ENCODE measurements at regions not wholly inside any gene's neighbourhood (a gene's known extent, or its start where the extent isn't known, plus 50 kb on each side); places are given as distances from the start of the nearest gene placed in this dataset.
"Not testable (repeated sequence)": the region's sequence is repeated elsewhere in the genome, so short reads cannot be mapped to it uniquely, and the experiment has no call there.

DNA sequence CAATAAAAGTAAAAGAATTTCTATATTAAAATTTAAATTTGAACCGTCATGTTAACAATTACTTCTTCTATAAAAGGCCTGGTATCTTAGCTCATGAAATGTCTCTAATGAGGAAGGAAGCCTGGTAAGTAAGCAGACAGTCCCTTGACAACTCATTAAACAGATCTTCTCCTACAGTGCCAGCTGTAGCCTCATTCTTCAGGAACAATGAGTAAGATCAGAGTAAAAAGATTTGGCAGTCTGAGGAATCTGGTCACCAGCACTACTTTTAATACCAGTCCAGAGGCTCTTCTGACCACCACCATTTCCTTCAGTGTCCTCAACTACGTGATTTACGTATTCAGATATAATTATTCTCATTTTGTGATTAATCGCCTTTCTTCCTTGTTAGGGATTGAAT, 955.0 kb upstream of the ALCAM start:
- DNase-seq (ENCODE audit: extremely low read depth in 1 of 2, low read depth in 1 of 2), result no peak

DNA sequence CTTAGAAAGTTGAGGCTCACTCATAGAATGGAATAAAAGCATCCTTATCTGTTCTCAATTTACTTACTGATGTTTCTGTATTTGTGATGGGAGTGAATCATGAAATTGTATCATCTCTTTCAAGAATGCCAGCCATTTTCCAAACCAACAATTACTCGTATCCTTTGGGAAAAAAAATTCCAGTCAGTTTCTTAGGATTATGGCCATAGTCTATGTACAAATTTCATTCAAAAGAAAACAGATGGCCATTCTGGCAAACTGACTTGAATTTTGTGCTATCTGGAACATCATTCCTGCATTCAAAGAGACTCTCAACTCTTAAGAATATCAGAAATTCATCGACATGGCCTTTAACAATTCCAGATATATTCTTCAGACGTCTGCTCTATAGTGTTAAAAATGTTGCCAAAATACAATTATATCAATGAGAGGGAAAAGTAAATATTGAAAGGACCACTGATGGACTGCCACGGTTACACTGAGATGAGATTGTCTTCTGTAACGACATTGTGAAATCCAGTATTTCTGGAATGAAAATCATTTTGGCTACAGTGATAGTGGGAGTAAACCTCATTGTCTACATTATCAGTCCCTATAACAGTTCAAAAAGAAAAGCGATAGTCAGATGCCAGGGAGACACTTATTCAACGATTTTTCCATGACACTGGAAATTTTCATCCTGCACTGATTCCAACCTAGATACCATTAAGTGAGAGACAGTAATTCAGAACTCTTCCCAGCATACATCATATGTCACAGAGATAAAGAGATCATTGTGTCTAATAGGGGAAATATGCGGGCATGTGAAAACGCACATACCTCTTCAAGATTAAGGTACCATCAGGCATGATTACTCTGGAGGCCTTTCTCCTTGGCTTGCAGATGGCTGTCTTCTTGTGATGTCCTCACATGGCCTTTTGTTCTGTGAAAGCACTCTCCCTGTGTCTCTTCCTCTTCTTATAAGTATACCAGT, 953.8 kb upstream of the ALCAM start:
- DNase-seq (ENCODE audit: extremely low read depth in 1 of 2, low read depth in 1 of 2), result no peak

DNA sequence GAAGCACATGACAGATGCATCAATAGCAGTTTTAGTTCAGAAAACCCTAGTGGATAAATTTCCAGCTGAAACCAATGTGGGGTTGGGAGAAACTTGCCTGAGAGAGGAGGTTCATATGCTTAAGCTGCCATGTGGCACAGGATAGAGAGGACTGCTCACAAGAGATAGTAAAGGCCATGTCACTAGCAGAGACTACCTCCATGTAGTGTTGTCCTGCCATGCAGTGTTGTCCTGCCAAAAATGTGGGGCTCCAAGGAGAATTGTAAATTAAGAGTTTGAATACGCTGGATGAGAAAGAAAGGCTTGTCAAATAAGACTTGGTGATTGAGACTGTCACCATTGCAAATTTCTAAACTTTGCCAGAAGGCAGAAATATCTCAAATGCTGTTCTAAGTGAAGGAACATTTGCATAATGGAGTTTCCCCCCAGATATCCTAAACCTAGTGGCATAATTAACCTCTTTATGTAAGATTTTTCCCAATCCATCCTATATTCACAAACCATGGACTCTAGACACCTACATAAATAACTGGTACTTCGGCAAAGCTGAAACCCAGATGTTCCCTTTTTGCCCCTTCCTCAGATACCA, 938.3 kb upstream of the ALCAM start:
- DNase-seq (ENCODE audit: extremely low read depth in 1 of 2, low read depth in 1 of 2), result no peak

DNA sequence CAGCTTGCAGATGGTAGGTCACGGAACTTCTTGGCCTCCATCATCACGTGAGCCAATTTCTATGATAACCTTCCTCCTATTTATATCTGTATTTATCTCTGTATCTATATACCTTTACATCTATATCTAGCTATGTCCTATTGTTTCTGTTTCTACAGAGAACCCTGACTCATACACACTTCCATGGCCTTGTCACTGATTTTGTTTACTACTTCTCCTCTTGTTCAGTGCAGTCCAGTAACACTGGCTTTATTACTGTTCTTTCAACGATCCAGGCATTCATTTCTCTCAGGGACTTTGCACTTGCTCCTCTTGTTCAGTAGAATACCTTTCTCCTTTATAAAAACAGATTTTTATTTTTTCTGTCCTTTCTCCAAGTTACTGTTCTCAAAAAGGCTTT, 937.0 kb upstream of the ALCAM start:
- no peak for DNase-seq (ENCODE audit: extremely low read depth in 1 of 2, low read depth in 1 of 2)

DNA sequence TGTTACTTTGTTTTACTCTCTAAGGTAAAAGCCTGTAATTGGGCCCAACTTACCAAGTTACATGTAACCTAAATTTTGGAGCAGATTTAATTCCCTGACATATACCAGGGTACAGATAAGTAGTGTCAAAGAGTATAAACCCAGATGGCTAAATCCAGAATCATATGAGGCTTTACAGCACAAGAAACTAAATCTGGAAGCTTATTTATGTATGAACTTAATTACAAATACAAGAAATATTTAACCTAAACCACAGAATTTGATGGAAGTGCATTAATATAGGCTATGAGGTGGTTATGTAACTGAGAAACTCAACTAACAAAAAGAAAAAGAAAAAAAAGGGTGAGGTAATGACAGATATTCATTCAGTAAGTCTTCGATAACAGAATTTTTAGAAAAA, 930.2 kb upstream of the ALCAM start:
- no peak for DNase-seq (ENCODE audit: extremely low read depth in 1 of 2, low read depth in 1 of 2)

DNA sequence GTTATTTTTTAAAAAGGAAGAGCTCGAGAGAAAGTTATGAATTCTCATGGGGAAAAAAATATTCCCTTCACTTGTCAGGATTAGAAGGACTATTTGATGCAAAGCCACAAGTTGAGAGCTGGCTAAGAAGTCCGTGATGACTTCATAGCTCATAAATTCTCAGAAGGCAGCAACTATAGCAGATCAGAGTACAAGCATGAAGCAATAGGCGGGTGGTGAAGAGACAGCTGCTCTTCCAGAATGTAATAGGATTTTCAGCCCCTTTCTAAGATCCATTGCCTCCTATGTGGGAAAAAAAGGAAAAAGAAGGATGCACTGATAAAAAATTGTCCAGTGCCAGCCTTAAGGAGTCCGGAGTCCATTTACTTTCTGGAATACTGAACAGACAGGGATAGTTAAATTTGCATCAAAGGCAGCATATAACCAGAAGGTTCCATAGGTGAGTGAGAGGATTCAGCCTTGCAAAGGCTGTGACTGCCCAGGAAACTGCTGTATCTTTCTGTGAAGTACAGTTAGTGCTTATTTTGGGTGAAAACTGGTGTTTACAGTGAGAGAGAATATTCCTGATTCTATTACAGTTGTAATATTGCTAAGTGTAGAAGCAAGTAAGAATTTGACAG, 929.5 kb upstream of the ALCAM start:
- DNase-seq (ENCODE audit: extremely low read depth in 1 of 2, low read depth in 1 of 2), result no peak

DNA sequence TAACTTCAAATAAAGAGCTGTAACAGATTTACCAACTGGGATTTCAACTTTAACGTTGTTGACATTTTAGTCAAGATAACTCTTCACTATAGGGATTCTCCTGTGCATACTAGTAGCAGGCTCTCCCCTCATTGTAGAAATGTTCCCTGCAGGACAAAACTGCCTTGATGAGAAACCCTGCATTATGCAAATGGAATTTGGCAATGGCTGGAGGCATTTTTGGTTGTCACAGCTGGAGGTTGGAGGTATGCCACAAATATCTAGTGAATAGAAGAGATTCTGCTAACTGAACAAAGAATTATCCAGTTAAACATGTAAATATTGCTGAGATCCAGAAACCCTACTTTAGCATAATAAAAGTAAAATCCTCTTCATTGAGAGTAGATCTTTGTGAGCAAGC, 928.8 kb upstream of the ALCAM start:
- no peak for DNase-seq (ENCODE audit: extremely low read depth in 1 of 2, low read depth in 1 of 2)

DNA sequence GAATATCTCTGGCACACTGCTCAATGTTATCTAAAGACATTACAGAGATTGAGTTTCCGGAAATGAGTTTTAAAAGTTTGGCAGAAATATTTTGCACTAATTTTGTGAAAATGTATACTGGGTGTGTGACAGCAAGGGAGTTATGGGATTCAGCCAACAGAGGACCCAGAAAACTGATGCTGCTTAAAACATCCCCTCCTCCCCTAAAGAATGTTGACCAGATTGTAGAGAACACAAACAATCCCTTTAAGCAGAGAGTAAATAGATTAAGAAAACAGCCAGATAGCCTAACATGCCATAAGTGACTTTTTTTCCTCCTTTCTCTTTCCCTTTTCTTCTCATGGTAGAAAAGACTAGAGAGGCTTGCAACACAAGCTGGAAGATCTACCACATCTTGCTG, 928.0 kb upstream of the ALCAM start:
- no peak for DNase-seq (ENCODE audit: extremely low read depth in 1 of 2, low read depth in 1 of 2)

DNA sequence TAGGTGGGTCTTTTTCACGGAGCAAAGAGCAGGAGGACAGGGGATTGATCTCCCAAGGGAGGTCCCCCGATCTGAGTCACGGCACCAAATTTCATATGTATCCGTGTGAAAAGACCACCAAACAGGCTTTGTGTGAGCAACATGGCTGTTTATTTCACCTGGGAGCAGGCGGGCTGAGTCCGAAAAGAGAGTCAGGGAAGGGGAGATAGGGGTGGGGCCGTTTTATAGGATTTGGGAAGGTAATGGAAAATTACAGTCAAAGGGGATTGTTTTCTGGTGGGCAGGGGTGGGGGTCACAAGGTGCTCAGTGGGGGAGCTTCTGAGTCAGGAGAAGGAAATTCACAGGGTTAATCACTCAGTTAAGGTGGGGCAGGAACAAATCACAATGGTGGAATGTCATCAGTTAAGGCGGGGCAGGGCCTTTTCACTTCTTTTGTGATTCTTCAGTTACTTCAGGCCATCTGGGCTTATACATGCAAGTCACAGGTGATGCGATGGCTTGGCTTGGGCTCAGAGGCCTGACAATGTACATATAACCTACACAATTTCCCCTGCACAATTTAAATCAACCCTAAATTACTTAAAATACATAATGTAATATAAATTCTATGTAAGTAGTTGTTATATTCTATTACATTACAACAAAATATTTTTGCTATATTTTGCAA, 921.3 kb upstream of the ALCAM start:
- DNase-seq (ENCODE audit: extremely low read depth in 1 of 2, low read depth in 1 of 2), result not testable (repeated sequence)

DNA sequence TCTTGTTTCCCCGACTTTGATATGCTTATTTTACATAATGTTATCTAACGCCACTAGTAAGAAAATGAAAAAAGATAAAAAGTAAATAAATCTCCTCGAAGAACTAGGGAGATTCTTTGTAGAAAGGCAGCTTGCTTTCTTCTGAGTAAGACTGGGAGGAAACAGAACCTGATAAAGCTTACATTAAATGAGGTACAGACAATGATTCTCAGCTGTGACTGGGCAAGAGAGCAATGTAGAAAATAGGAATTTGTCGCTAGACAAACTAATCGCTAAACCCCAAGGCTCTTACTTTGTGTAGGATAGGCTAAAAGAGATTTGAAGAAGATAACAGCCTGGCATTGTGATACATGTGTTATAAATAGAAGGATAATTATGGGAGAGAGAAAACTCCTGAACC, 919.0 kb upstream of the ALCAM start:
- DNase-seq (ENCODE audit: extremely low read depth in 1 of 2, low read depth in 1 of 2), result no peak

DNA sequence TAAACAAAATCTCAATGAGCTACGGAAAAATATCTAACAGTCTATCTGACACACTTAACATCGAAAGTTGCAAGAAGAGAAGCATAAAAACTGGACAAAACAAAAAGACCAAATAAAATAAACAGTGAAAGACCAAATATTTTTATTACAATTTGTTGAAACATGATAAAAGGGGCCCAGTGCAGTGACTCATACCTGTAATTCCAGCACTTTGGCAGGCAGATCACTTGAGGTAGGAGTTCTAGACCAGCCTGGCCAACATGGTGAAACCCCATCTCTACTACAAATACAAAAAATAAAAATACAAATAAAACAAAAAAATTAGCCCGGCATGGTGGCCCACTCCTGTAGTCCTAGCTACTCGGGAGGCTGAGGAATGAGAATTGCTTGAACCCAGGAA, 914.0 kb upstream of the ALCAM start:
- no peak for DNase-seq (ENCODE audit: extremely low read depth in 1 of 2, low read depth in 1 of 2)

DNA sequence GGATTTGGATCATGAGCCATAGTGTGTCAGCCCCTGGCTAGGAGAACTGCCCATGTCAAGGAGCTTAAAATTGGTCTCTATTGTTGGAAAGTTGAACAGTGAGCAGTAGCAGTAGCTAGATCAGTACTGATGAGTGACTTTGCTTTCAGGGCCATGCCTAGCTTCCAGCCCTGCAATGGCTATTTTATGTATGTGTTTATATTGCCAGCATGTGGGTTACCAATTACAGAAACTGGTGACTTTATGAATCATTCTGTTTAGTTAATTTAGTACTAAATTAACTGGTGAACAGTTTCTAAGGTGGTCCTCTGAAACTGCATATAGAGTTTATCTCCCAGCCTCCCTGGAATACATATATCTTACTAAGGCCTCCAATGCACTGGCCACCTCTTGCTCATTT, 908.1 kb upstream of the ALCAM start:
- no peak for DNase-seq (ENCODE audit: extremely low read depth in 1 of 2, low read depth in 1 of 2)

DNA sequence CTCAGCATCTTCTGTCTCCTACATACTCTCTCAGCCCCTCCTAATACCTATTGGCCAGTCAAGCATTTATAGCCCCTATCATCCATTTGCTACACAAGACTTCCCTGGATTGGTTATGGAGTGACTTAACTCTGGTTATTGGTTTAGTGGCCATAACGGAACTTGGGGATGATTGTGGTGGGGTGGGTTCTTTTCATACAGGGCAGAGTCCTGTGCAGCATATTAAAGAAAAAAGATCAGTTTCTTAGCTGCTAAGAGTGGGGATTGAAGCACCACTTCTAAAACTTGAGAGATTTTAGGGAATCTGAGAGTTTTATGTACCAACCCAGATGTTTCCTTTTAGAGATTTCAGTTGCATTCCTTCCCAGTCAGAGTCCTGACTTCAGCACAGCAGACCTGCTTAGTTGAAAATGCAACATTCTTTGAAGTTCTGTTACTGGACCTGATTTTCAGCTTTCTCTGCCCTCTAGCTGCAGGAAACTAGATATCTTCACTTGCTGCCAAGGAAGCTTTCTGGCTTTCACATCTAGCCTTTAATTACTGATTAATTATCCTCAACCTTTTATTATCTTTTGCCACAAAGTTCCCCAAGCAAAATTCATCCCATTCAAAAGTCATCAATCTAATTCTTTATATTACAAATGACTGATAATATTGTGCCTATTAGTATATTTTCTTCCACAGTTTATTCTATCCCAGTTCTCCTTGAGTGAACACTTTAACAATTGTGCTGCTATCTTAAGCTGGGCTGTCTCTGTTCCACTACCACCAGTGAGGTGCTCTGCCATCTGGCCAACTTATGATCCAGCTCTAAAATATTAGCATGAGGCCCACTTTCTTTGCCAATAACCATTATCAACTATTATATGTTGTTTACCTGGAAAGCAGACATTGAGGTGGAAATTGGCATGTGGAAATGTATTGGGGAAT, 906.0 kb upstream of the ALCAM start:
- DNase-seq (ENCODE audit: extremely low read depth in 1 of 2, low read depth in 1 of 2), result no peak

DNA sequence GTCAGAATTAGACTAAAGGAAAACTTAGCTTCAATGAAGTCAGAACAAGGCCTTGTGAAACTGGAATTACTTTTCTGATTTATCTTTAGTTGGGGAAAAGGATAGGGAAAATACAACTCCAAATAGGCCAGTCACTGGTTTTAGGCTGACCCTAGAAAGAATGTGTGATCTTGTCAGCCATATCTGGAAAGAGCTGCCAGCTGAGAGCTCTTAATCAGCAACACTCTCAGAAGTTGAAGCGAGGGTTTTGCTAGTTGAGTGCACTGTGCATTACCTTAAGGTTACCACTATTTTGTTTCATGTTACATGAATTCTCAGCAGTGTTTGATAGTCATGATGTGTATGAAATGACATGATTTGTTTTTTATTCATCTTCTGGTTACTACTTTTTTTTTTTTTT, 905.3 kb upstream of the ALCAM start:
- no peak for DNase-seq (ENCODE audit: extremely low read depth in 1 of 2, low read depth in 1 of 2)

DNA sequence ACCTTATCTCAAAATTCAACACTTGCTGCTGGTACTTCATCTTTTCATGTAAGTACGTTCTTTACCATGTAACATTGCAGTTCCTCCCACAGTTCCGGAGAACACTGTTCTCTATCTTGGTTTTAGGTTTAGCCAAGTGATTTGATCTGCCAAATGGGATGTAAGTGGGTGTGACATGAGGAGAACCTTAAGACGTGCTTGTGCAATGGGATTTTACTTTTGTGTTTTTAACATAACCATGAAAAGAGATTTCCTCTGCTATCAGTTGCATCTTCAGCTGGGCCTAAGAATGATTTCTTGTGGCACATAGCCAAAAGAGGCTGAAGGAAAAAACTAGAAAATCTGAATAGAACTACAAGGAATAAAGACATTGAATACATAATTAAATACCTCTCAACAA, 894.5 kb upstream of the ALCAM start:
- no peak for DNase-seq (ENCODE audit: extremely low read depth in 1 of 2, low read depth in 1 of 2)

DNA sequence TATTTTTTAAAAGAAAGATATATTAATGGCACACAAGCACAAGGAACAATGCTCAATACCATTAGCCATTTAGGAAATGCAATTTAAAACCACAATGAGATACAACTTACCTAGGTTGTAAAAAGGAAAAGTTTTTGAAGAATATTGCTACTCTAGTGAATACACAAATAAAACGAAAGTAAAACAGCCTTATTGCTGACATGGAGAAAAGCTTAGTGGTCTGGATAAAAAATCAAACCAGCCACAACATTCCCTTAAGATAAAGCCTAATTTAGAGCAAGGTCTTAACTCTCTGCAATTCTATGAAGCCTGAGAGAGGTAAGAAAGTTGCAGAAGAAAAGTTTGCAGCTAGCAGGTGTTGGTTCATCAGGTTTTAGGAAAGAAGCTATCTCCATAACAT, 892.7 kb upstream of the ALCAM start:
- DNase-seq (ENCODE audit: extremely low read depth in 1 of 2, low read depth in 1 of 2), result no peak

DNA sequence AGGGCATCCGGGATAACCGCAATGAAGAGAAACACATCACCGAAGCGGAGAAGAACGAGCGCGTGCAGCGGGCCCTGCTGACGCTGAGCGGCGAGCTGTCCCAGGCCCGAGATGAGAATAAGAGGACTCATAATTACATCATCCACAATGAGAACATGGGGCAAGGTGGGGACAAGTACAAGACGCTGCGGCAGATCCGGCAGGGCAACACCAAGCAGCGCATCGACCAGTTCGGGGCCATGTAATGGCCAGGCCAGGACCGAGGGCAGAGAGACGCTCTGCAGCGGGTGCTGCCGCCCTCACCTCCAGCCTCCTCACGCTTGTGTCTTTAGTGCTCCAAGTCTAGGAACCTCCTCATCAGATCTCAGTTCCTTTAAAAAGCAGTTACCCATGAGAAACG, 863.7 kb upstream of the ALCAM start:
- DNase-seq (ENCODE audit: extremely low read depth in 1 of 2, low read depth in 1 of 2), result no peak

DNA sequence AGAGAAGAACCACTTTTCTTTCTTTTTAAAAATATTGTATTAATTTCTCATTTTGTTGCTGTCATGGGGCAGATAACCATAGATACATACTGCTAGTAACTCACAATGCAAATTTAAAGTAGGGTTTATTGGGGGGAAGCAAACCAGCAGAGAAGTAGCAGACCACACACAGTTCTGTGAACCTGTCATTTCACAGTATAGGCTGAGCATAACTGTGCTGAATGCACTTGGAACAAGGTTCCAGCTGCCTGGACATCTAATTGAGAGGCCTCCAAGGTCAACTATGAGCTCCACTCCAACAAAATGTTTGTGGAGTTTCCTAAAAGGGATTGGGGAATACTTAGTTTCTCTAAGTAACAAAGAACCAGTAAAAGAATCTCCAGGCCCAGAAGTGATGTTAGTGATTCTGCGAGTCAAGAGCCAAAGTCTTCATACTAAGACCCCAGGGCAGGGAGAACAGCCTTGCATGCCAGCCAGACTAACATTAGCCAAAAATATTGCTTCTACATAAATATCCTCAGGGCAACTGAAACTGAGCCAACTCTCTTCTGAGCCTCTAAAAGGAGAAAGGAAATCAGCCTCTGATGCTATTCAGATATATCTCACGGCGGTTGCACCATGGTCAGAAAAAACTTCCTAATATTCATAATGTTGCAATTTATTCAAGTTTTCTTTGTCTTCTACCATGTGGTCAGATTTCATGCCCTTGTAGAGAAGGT, 856.4 kb upstream of the ALCAM start:
- no peak for DNase-seq (ENCODE audit: extremely low read depth in 1 of 2, low read depth in 1 of 2)

DNA sequence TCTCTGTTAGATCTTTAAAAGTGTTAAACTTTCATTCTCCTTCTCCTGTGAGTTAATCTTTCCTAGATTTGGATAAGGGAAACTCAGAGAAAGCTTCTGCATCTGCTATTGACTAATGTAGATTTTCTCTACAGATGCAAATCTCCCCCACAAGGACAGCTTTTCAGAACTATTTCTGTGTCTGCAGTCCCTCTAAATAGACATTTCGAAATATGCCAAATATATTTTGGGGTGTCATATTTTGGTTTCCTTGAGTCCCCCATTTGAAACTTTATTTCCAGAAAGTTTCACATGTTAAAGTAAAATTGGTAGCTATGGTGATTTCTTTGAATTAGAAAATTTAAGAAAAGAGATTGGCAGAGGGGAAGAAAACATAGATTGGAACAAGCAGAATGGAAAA, 852.3 kb upstream of the ALCAM start:
- DNase-seq (ENCODE audit: extremely low read depth in 1 of 2, low read depth in 1 of 2), result no peak

DNA sequence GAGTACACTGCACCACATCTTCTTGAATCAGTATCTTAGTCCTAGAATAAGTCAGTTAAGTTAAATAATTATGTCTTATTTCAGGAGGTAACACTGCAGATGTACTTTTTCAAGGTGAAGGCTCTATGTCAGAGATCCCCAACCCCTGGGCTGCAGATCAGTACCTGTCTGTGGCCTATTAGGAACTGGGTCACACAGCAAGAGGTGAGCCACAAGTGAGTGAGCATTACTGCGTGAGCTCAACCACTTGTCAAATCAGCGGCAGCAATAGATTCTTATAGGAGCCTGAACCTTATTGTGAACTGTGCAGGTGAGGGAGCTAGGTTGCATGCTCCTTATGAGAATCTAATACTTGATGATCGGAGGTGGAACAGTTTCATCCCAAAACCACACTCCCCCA, 851.9 kb upstream of the ALCAM start:
- DNase-seq (ENCODE audit: extremely low read depth in 1 of 2, low read depth in 1 of 2), result no peak
